K562 (cell line): ENCODE measurements at regions not wholly inside any gene's neighbourhood (a gene's known extent, or its start where the extent isn't known, plus 50 kb on each side); places are given as distances from the start of the nearest gene placed in this dataset.

Experiments used
- ATAC-seq: fragments of 200-7000 bp; cut with Tn5 transposase; 3 replicates; pipeline ENCODE4 v1.9.1; 2020; ENCODE audit warnings: moderate library complexity
- BruUV-seq: library from RNA; stranded (reverse); fragments of 400-500 nt; replicated peaks from 2 replicates; lab custom pipeline; 2021; lab: Mats Ljungman, UMichigan
- CTCF ChIA-PET: fragments of 300-600 bp; formaldehyde crosslinking; extraction: SDS; loops from one replicate; lab custom pipeline; 2021; ENCODE audit warnings: low intra/inter-chr PET ratio; lab: Yijun Ruan, JAX
- POLR2A ChIA-PET: fragments of 300-600, 350-650 bp; sonication (Branson Sonifier 250); formaldehyde crosslinking; extraction: SDS; loops from one replicate; lab custom pipeline; 2021; ENCODE audit warnings: antibody characterized with exemption, inconsistent platforms; lab: Yijun Ruan, JAX
- DNase-seq, 4 experiments: peaks; one replicate each; pipeline versions ENCODE4 v3.0.0 to v3.0.0-alpha.2; 2011 to 2018; ENCODE audit warnings: low spot score in 3 of 4, mixed read lengths in 3 of 4; ENCODE audit errors: extremely low read depth in 1 of 4
- FAIRE-seq: peaks from 2 replicates; lab custom pipeline; 2011; peaks lifted over from hg19 to GRCh38; lab: Jason Lieb, UNC
- H2AFZ ChIP-seq: 2 replicates; pipeline ENCODE4 v1.6.0; 2011; ENCODE audit warnings: low read depth, low read length, control low read depth, inconsistent platforms
- H3K27ac ChIP-seq: fragments of 200-600 bp; 3 replicates; pipeline ENCODE4 v1.8.0; 2011; ENCODE audit warnings: low read depth, mild to moderate bottlenecking, control low read depth, inconsistent platforms, low read length, moderate library complexity, mixed read lengths; ENCODE audit errors: extremely low read depth
- H3K27me3 ChIP-seq, 2 experiments: fragments of 300-600 bp in 1 of 2; 2 replicates in 1 of 2; 3 replicates in 1 of 2; pipeline versions ENCODE4 v1.6.0 to v1.8.0; 2011; ENCODE audit warnings: inconsistent platforms in 2 of 2, low read length in 2 of 2, mild to moderate bottlenecking in 1 of 2, mixed read lengths in 1 of 2, moderate library complexity in 1 of 2; ENCODE audit not compliant: control insufficient read depth in 2 of 2, insufficient read depth in 2 of 2
- H3K36me3 ChIP-seq: fragments of 300-600 bp; 3 replicates; pipeline ENCODE4 v1.8.0; 2011; ENCODE audit warnings: mild to moderate bottlenecking, low read length, inconsistent platforms; ENCODE audit not compliant: control insufficient read depth, insufficient read depth
- H3K4me1 ChIP-seq, 2 experiments: fragments of 200-600 bp in 1 of 2; replicated peaks in 1 of 2; 2 replicates in 1 of 2; 3 replicates in 1 of 2; pipeline versions ENCODE4 v1.5.1 to v1.8.0; 2011; ENCODE audit warnings: inconsistent platforms in 2 of 2, low read length in 2 of 2, mild to moderate bottlenecking in 1 of 2, mixed read lengths in 1 of 2, moderate library complexity in 1 of 2; ENCODE audit not compliant: control insufficient read depth in 2 of 2, insufficient read depth in 2 of 2
- H3K4me2 ChIP-seq: 2 replicates; pipeline ENCODE4 v1.6.1; 2011; ENCODE audit warnings: low read length, control low read depth, inconsistent platforms, mixed read lengths; ENCODE audit not compliant: insufficient read depth
- H3K4me3 ChIP-seq: fragments of 200-600 bp; sonication (generic), shearing (Covaris generic); 2 replicates; pipeline ENCODE4 v1.5.1; 2016; ENCODE audit warnings: control low read depth, inconsistent platforms
- H3K79me2 ChIP-seq: fragments of 200-600 bp; 3 replicates; pipeline ENCODE4 v1.8.0; 2011; ENCODE audit warnings: low read length, inconsistent platforms; ENCODE audit not compliant: control insufficient read depth, insufficient read depth
- H3K9ac ChIP-seq, 2 experiments: 2 replicates each; pipeline versions ENCODE4 v1.6.0 to v1.6.1; 2011; ENCODE audit warnings: low read depth in 2 of 2, low read length in 2 of 2, control low read depth in 1 of 2, inconsistent platforms in 1 of 2, mild to moderate bottlenecking in 1 of 2, mixed read lengths in 1 of 2; ENCODE audit not compliant: insufficient read depth in 1 of 2
- H3K9me1 ChIP-seq: one replicate; pipeline ENCODE4 v1.6.0; 2011; ENCODE audit warnings: inconsistent platforms, mild to moderate bottlenecking, low read length, moderate library complexity; ENCODE audit not compliant: control insufficient read depth, insufficient read depth
- H3K9me3 ChIP-seq: replicated peaks from 2 replicates; pipeline ENCODE4 v1.5.1; 2011; ENCODE audit warnings: low read depth, low read length, inconsistent platforms; ENCODE audit not compliant: control insufficient read depth, insufficient read depth
- H4K20me1 ChIP-seq: replicated peaks from 2 replicates; pipeline ENCODE4 v1.6.1; 2011; ENCODE audit warnings: low read length, inconsistent platforms, mixed read lengths; ENCODE audit not compliant: control insufficient read depth, insufficient read depth
- CCAR2 ChIP-seq: fragments of 200-400 bp; formaldehyde crosslinking; IDR thresholded peaks from 2 replicates; pipeline ENCODE4 v1.6.1; 2017; ENCODE audit warnings: mild to moderate bottlenecking, low read depth, low read length
- HBP1 ChIP-seq: fragments of 450-650 bp; formaldehyde crosslinking; IDR thresholded peaks from 2 replicates; pipeline ENCODE4 v1.4.0; 2022; ENCODE audit warnings: missing genetic modification characterization
- KHSRP ChIP-seq: fragments of 450-650 bp; IDR thresholded peaks from 2 replicates; pipeline ENCODE4 v1.6.1; 2017
- MBD1 ChIP-seq: fragments of 250-450 bp; sonication (Bioruptor Pico); IDR thresholded peaks from 2 replicates; pipeline ENCODE4 v1.8.0; 2022; ENCODE audit warnings: inconsistent platforms
- NBN ChIP-seq: fragments of 450-650 bp; IDR thresholded peaks from 2 replicates; pipeline ENCODE4 v1.6.1; 2016; ENCODE audit warnings: low read depth, mild to moderate bottlenecking
- NR2C2 ChIP-seq, 2 experiments: fragments of 200-800 bp in 1 of 2; sonication (Bioruptor generic) in 1 of 2; sonication (generic) in 1 of 2; formaldehyde crosslinking in 1 of 2; IDR thresholded peaks; 2 replicates each; pipeline versions ENCODE4 v1.6.1 to v1.8.0; 2016 to 2022; ENCODE audit warnings: mild to moderate bottlenecking in 1 of 2, missing compliant biosample characterization in 1 of 2, missing genetic modification characterization in 1 of 2, missing genetic modification reagents in 1 of 2
- NR4A1 ChIP-seq, 2 experiments: fragments of 250-450 bp in 1 of 2; fragments of 450-650 bp in 1 of 2; sonication (Bioruptor Pico) in 1 of 2; IDR thresholded peaks; 2 replicates each; pipeline versions ENCODE4 v1.4.0 to v1.6.1; 2016 to 2020; ENCODE audit warnings: mild to moderate bottlenecking in 2 of 2, missing compliant biosample characterization in 1 of 2, missing genetic modification characterization in 1 of 2, moderate library complexity in 1 of 2
- TCF3 ChIP-seq: sonication (generic); formaldehyde crosslinking; IDR thresholded peaks from 2 replicates; pipeline ENCODE4 v1.4.0; 2020; ENCODE audit warnings: mild to moderate bottlenecking, missing genetic modification reagents
- TOE1 ChIP-seq, 2 experiments: fragments of 450-650 bp in 1 of 2; sonication (generic) in 1 of 2; formaldehyde crosslinking in 1 of 2; IDR thresholded peaks; 2 replicates each; pipeline versions ENCODE4 v1.7.1 to v1.8.0; 2016 to 2022; ENCODE audit warnings: borderline replicate concordance in 2 of 2, mild to moderate bottlenecking in 2 of 2, antibody characterized with exemption in 1 of 2, inconsistent platforms in 1 of 2, low read depth in 1 of 2, missing genetic modification reagents in 1 of 2, moderate library complexity in 1 of 2
- ZBTB5 ChIP-seq: fragments of 450-650 bp; IDR thresholded peaks from 2 replicates; pipeline ENCODE4 v1.6.1; 2017; ENCODE audit warnings: antibody characterized with exemption
- ZNF561 ChIP-seq: fragments of 450-650 bp; formaldehyde crosslinking; conservative IDR thresholded peaks from 2 replicates; pipeline ENCODE4 v1.4.0; 2020; ENCODE audit warnings: mild to moderate bottlenecking, moderate library complexity
- ZNF584 ChIP-seq: fragments of 200-800 bp; sonication (Bioruptor generic); IDR thresholded peaks from 2 replicates; pipeline ENCODE4 v1.6.1; 2016; ENCODE audit warnings: low read depth, mild to moderate bottlenecking, missing genetic modification characterization, missing compliant biosample characterization
- ZNF668 ChIP-seq: fragments of 250-450 bp; sonication (Bioruptor Pico); IDR thresholded peaks from 2 replicates; pipeline ENCODE4 v1.8.0; 2022; ENCODE audit warnings: mild to moderate bottlenecking, inconsistent platforms
- ZNF696 ChIP-seq: fragments of 250-450 bp; sonication (Bioruptor Pico); conservative IDR thresholded peaks from 2 replicates; pipeline ENCODE4 v1.4.0; 2020; ENCODE audit warnings: mild to moderate bottlenecking, moderate library complexity
- WGBS: fragments of 100-300 bp; shearing (Covaris generic); methylation state at CpG from one replicate; pipeline ENCODE4 v1.1.6; 2016; ENCODE audit warnings: low coverage, mixed read lengths; ENCODE audit not compliant: insufficient coverage; ENCODE audit errors: missing lambda C conversion rate; 5-methylcytosine and 5-hydroxymethylcytosine counted together
- in situ Hi-C: fragments of 300-500 bp; cut with MboI; formaldehyde crosslinking; loops from 4 replicates; pipeline ENCODE4 v1.15.0; 2018; ENCODE audit warnings: inconsistent platforms, mixed read lengths
- intact Hi-C: fragments of 100-400 bp; cut with micrococcal nuclease; formaldehyde crosslinking; loops from 2 replicates; pipeline ENCODE4 v1.14.2; 2022
- TF ChIP-seq, protein P1 (sequence below): sonication (generic); formaldehyde crosslinking; IDR thresholded peaks from 2 replicates; pipeline ENCODE4 v1.8.1; 2023; ENCODE audit warnings: mild to moderate bottlenecking, missing genetic modification reagents

DNA sequence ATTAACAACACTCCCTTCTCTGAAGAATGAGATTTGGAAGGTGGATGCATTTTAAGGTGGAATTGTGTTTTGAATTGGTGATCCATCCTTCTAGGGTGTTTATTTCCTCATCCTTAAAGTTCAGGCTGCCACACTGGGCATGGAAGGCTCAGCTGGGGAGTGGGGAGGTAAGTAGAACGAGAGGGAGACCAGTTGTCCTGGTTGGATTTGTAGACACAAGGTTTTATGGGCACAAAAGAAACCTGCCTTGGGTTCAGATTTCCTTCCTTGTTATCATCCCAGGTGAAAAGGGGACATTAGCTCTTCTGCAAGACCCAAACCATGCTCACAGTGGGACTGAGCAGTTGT is 101.0 kb upstream of the SIX3 start:
- no peak overlapping the region for H3K4me2 ChIP-seq
- ATAC-seq = no peak
- intact Hi-C loops (no loop called here), in situ Hi-C loops (no loop called here)
- no peak overlapping the region for H3K9ac ChIP-seq
- no peak for FAIRE-seq
- H2AFZ ChIP-seq = no peak overlapping the region
- H3K9me1 ChIP-seq = peaks cover 2% of the 10 kb centered on the region
- H3K4me1 ChIP-seq = no peaks in the 10 kb centered on the region
- H3K27ac ChIP-seq = no peak overlapping the region
- no peaks in the 10 kb centered on the region for H4K20me1 ChIP-seq
- H3K4me3 ChIP-seq = no peak overlapping the region
- peaks cover 19 to 43% of the 10 kb centered on the region in 2 experiments; a peak in 4 of 5 replicates for H3K27me3 ChIP-seq
- no TSS peak for BruUV-seq
- POLR2A ChIA-PET = no interaction called here
- H3K36me3 ChIP-seq = no peaks in the 10 kb centered on the region
- H3K79me2 ChIP-seq = no peaks in the 10 kb centered on the region
- no peaks in the 10 kb centered on the region for H3K9me3 ChIP-seq
- no peak for DNase-seq
- WGBS = 0% methylated on average over 1 of the region's 1 CpG
- CTCF ChIA-PET = no interaction called here
- TF ChIP-seq ZBTB5 = no peak
- TF ChIP-seq NBN = no peak
- no peak for TF ChIP-seq MBD1 (CRISPR knock-in tag)
- TF ChIP-seq, protein P1, sequence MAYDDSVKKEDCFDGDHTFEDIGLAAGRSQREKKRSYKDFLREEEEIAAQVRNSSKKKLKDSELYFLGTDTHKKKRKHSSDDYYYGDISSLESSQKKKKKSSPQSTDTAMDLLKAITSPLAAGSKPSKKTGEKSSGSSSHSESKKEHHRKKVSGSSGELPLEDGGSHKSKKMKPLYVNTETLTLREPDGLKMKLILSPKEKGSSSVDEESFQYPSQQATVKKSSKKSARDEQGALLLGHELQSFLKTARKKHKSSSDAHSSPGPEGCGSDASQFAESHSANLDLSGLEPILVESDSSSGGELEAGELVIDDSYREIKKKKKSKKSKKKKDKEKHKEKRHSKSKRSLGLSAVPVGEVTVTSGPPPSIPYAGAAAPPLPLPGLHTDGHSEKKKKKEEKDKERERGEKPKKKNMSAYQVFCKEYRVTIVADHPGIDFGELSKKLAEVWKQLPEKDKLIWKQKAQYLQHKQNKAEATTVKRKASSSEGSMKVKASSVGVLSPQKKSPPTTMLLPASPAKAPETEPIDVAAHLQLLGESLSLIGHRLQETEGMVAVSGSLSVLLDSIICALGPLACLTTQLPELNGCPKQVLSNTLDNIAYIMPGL (CRISPR knock-in tag) = no peak
- no peak for TF ChIP-seq HBP1
- no peak for TF ChIP-seq ZNF696
- TF ChIP-seq CCAR2 = no peak
- TF ChIP-seq TOE1 (IDR thresholded peaks at IDR 0.05; ENCODE audit: borderline replicate concordance) = no peak
- no peak for TF ChIP-seq TOE1 (CRISPR knock-in tag; IDR thresholded peaks at IDR 0.05; ENCODE audit: borderline replicate concordance, low read depth)
- no peak for TF ChIP-seq KHSRP
- TF ChIP-seq NR2C2 (CRISPR knock-in tag; IDR thresholded peaks at IDR 0.05) = no peak
- no peak for TF ChIP-seq NR2C2 (tag; IDR thresholded peaks at IDR 0.05)
- no peak for TF ChIP-seq ZNF584 (CRISPR knock-in tag)
- TF ChIP-seq ZNF668 = no peak
- no peak for TF ChIP-seq TCF3
- TF ChIP-seq ZNF561 = no peak
- TF ChIP-seq NR4A1 (CRISPR knock-in tag; IDR thresholded peaks at IDR 0.05) = no peak
- no peak for TF ChIP-seq NR4A1 (tag; IDR thresholded peaks at IDR 0.05)
